Subcutaneous abdominal adipose tissue (tissue), 5 donors: ENCODE measurements at regions not wholly inside any gene's neighbourhood (a gene's known extent, or its start where the extent isn't known, plus 50 kb on each side); places are given as distances from the start of the nearest gene placed in this dataset.
"Not testable (repeated sequence)": the region's sequence is repeated elsewhere in the genome, so short reads cannot be mapped to it uniquely, and the experiment has no call there.

Experiments
- H3K27ac ChIP-seq: one replicate; pipeline ENCODE4 v1.7.0; 2013; ENCODE audit warnings: low read depth, mild to moderate bottlenecking, inconsistent platforms, low read length, moderate library complexity
- H3K27me3 ChIP-seq, 5 donors: one replicate each; pipeline ENCODE4 v1.7.0; 2013; ENCODE audit warnings: low read length in 5 of 5, inconsistent platforms in 1 of 5; ENCODE audit not compliant: control insufficient read depth in 5 of 5, insufficient read depth in 4 of 5
- H3K36me3 ChIP-seq, 5 donors: one replicate each; pipeline ENCODE4 v1.7.0; 2013; ENCODE audit warnings: low read length in 5 of 5; ENCODE audit not compliant: control insufficient read depth in 5 of 5, insufficient read depth in 5 of 5
- H3K4me1 ChIP-seq, 5 donors: one replicate each; pipeline ENCODE4 v1.7.0; 2013; ENCODE audit warnings: low read length in 5 of 5, mild to moderate bottlenecking in 3 of 5, moderate library complexity in 1 of 5; ENCODE audit not compliant: control insufficient read depth in 5 of 5, insufficient read depth in 5 of 5
- H3K4me3 ChIP-seq, 5 donors: one replicate each; pipeline ENCODE4 v1.7.0; 2013; ENCODE audit warnings: low read length in 5 of 5, low read depth in 1 of 5
- H3K9ac ChIP-seq, 5 donors: one replicate each; pipeline ENCODE4 v1.7.0; 2013; ENCODE audit warnings: low read length in 5 of 5, mild to moderate bottlenecking in 4 of 5, moderate library complexity in 3 of 5
- H3K9me3 ChIP-seq, 5 donors: one replicate each; pipeline ENCODE4 v1.7.0; 2013; ENCODE audit warnings: low read length in 5 of 5; ENCODE audit not compliant: control insufficient read depth in 5 of 5
- donor health status: healthy.
- donor health status: healthy.
- donor health status: healthy.
- donor health status: healthy.
- donor health status: healthy.

DNA sequence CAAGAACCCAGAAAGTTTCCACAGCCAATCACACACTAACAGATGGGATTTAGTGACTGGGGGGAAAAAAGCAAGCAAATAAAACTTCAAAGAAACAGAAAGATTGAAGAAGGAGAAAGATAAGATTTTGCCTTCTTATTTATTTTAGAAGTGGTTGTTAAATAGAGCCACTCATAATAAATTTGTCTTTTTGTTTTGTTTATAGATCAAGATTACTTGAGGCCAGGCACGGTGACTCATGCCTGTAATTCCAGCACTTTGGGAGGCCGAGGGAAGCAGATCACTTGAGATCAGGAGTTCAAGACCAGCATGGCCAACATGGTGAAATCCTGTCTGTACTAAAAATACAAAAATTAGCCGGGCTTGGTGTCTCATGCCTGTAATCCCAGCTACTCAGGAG lies 94.9 kb upstream of the RANBP3L start:
- no peaks in the 10 kb centered on the region for H3K27me3 ChIP-seq
- no peaks in the 10 kb centered on the region for H3K36me3 ChIP-seq
- no peaks in the 10 kb centered on the region for H3K9me3 ChIP-seq
- H3K4me3 ChIP-seq: no peak overlapping the region
- no peak overlapping the region for H3K9ac ChIP-seq
- peaks cover 0 to 8% (median 0%) of the 10 kb centered on the region in 5 donors for H3K4me1 ChIP-seq
- H3K27ac ChIP-seq: no peak overlapping the region

GRCh38 chr5:36397901-36398536 lies 96.3 kb upstream of the RANBP3L start:
- Histone ChIP-seq H3K36me3 (no peaks in the 10 kb centered on the region), H3K4me1 (peaks cover 0 to 3% (median 0%) of the 10 kb centered on the region in 5 donors), H3K4me3 (no peak overlapping the region), H3K9ac (no peak overlapping the region), H3K27ac (no peak overlapping the region), H3K9me3 (no peaks in the 10 kb centered on the region), H3K27me3 (no peaks in the 10 kb centered on the region)

GRCh38 chr5:36402512-36402906 lies 100.8 kb upstream of the RANBP3L start:
- Histone ChIP-seq H3K4me1 (peaks cover 1 to 14% (median 12%) of the 10 kb centered on the region in 5 donors), H3K27me3 (no peaks in the 10 kb centered on the region), H3K36me3 (no peaks in the 10 kb centered on the region), H3K9ac (no peak overlapping the region), H3K9me3 (no peaks in the 10 kb centered on the region), H3K4me3 (no peak overlapping the region), H3K27ac (no peak overlapping the region)

- Histone ChIP-seq H3K36me3 (no peaks in the 10 kb centered on the region), H3K27ac (peak overlapping the region; percentile 17), H3K4me1 (peaks cover 1 to 14% (median 12%) of the 10 kb centered on the region in 5 donors), H3K9me3 (no peaks in the 10 kb centered on the region), H3K4me3 (no peak overlapping the region), H3K9ac (no peak overlapping the region), H3K27me3 (no peaks in the 10 kb centered on the region)
Observed at GRCh38 chr5:36403632-36404311, 102.1 kb upstream of the RANBP3L start.

DNA sequence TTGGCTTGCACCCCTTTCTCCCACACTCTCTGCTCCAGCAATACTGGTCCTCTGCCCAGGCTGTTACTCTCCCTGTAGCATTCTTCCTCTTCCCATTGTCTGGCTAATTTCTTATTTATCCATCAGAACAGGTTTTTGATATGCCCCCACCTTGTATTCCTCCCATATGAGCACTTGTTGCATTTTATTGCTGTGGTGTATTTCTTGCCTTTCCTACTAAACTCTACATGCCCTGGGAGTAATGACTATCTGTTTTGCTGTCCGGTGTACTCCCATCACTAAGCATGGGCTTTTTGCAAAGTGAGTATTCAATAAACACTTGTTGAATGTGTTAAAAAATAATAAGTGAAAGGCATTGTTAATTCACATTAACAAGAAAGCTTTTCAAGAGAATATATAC lies 104.3 kb upstream of the RANBP3L start:
- Histone ChIP-seq H3K4me1 (peaks cover 1 to 14% (median 12%) of the 10 kb centered on the region in 5 donors), H3K9ac (no peak overlapping the region), H3K4me3 (no peak overlapping the region), H3K9me3 (no peaks in the 10 kb centered on the region), H3K27me3 (no peaks in the 10 kb centered on the region), H3K27ac (no peak overlapping the region), H3K36me3 (no peaks in the 10 kb centered on the region)

DNA sequence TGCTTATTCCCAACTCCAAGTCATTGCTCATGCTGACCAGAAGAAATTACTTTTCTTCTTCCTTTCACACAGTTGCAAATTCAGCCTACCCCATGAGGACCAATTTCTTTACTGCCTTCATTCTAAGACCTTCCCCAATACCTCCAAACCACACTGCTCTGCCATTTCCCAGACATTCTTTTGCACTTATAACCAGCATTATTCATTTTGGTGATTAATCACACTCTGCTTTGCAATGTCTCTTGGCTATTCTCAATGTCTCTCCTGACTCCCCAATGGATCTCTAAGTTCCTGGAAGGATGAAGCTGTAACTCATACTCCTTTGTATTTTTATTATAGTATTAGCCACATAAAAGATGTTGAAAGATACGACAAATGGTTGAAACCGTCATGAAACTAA lies 105.7 kb upstream of the RANBP3L start:
- Histone ChIP-seq H3K27ac (no peak overlapping the region), H3K9me3 (no peaks in the 10 kb centered on the region), H3K36me3 (no peaks in the 10 kb centered on the region), H3K9ac (no peak overlapping the region), H3K27me3 (no peaks in the 10 kb centered on the region), H3K4me1 (peaks cover 1 to 14% (median 12%) of the 10 kb centered on the region in 5 donors), H3K4me3 (no peak overlapping the region)

DNA sequence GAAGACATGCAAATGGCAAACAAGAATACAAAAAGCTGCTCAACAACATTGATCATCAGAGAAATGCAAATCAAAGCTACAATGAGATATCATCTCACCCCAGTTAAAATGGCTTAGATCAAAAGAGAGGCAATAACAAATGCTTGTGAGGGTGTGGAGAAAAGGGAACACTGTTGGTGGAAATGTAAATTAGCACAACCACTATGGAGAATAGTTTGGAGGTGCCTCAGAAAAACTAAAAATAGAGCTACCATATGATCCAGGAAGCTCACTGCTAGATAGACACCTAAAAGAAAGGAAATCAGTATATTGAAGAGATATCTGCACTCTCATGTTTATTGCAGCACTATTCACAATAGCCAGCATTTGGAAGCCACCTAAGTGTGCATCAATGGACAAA lies 108.0 kb upstream of the RANBP3L start:
- H3K27me3 ChIP-seq, H3K4me1 ChIP-seq: not testable (repeated sequence)

DNA sequence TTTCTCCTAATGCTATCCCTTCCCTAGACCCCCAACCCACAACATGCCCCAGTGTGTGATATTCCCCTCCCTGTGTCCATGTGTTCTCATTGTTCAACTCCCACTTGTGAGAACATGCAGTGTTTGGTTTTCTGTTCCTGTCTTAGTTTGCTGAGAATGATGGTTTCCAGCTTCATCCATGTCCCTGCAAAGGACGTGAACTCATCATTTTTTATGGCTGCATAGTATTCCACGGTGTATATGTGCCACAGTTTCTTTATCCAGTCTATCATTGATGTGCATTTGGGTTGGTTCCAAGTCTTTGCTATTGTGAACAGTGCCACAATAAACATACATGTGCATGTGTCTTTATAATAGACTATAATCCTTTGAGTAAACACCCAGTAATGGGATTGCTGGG lies 109.0 kb upstream of the RANBP3L start:
- H3K4me1 ChIP-seq, H3K27me3 ChIP-seq, H3K27ac ChIP-seq, H3K9ac ChIP-seq, H3K4me3 ChIP-seq, H3K36me3 ChIP-seq, H3K9me3 ChIP-seq: not testable (repeated sequence)

More for the DNA sequence above, 108.0 kb upstream of the RANBP3L start:
- H3K4me3 ChIP-seq, H3K9me3 ChIP-seq, H3K27ac ChIP-seq, H3K9ac ChIP-seq, H3K36me3 ChIP-seq: not testable (repeated sequence)

GRCh38 chr5:36414869-36415282 lies 113.2 kb upstream of the RANBP3L start:
- Histone ChIP-seq H3K27ac (no peak overlapping the region), H3K4me1 (peaks cover 0 to 7% (median 2%) of the 10 kb centered on the region in 5 donors), H3K27me3 (no peaks in the 10 kb centered on the region), H3K9ac (no peak overlapping the region), H3K4me3 (no peak overlapping the region), H3K36me3 (no peaks in the 10 kb centered on the region), H3K9me3 (no peaks in the 10 kb centered on the region)

DNA sequence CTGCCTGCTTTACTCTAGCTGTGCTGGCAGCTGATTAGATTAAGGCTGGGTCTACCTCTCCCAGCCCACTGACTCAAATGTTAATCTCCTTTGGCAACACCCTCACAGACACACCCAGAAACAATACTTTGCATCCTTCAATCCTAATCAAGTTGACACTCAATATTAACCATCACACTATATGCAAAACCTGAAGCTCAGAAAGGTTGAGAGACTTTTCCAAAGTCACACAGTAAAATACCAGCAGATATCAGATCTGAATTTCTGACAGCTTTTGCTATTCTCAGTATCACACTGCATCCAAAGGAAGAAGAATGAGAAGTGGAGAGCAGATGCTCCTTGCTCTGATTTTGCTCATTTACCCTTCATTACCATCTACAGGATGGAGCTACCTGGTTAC lies 114.9 kb upstream of the RANBP3L start:
- H3K27me3 ChIP-seq: no peaks in the 10 kb centered on the region
- no peak overlapping the region for H3K9ac ChIP-seq
- no peak overlapping the region for H3K4me3 ChIP-seq
- no peak overlapping the region for H3K27ac ChIP-seq
- no peaks in the 10 kb centered on the region for H3K9me3 ChIP-seq
- H3K36me3 ChIP-seq: no peaks in the 10 kb centered on the region
- peaks cover 0 to 7% (median 2%) of the 10 kb centered on the region in 5 donors for H3K4me1 ChIP-seq
